ENCODE measurements at regions not wholly inside any gene's neighbourhood (a gene's known extent, or its start where the extent isn't known, plus 50 kb on each side); places are given as distances from the start of the nearest gene placed in this dataset.
"Not testable (repeated sequence)": the region's sequence is repeated elsewhere in the genome, so short reads cannot be mapped to it uniquely, and the experiment has no call there.

- no peak for DNase-seq
These were observed 437.3 kb upstream of the ADAMTSL1 start for GRCh38 chr9:18036422-18037187.

- DNase-seq: no peak
These were observed 436.0 kb upstream of the ADAMTSL1 start for GRCh38 chr9:18037981-18038380.

GRCh38 chr9:18040327-18040726 lies 433.6 kb upstream of the ADAMTSL1 start:
- no peak for DNase-seq

DNA sequence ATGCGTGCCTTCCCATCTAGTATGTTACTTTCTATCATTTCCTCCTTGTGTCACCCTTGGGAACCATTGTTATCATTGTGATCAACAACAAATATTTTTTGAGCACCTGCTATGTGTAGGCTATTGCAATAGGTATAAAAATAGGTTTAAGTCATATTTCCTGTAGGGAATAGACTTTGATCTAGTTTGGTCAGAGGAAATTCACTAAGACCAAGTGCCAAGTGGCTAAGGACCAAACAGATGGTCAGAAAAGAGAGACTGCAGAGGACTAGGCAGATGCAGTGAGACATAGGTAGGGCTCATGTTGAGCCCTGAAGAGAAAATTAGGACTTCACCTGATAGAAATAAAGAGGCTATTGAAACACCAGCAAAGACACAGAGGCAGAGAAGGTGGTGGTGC lies 430.0 kb upstream of the ADAMTSL1 start:
- DNase-seq: no peak

DNA sequence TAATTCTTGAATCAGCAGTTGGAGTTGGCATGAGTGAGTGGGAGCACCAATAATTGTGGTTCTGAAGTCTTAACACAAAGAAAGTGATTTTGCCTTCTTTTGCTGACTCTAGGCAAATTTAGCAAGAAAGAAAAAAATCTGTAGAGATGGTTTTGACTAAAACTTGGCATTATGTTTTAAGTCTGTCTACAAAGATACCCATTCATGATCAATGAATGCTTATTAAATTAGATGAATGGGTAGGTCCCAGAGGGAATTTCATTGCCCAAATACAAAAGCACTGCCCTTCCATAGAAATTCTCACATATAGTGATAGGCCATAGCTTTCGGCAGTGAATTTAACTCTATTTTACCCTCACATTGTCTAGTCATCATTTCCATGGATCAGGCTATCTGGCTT lies 428.6 kb upstream of the ADAMTSL1 start:
- DNase-seq: no peak

DNA sequence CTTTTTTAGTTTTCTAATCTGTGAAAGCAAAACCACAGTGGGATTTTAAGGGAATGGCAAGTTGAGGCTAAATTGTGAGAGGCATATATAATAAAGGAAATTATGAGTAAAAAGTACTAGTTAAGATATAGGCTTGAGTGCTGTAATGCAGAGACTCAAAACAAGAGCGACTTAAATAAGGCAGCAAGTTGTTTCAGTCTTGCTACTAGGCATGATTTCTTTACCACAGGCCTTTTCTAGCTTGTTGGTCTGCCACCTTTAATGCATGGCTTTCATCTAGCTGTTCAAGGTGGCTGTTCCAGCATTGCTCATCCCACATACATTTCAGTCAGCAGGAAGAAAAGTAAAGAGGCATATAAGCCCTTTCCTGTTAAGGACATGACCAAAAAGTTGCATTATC lies 427.9 kb upstream of the ADAMTSL1 start:
- no peak for DNase-seq

DNA sequence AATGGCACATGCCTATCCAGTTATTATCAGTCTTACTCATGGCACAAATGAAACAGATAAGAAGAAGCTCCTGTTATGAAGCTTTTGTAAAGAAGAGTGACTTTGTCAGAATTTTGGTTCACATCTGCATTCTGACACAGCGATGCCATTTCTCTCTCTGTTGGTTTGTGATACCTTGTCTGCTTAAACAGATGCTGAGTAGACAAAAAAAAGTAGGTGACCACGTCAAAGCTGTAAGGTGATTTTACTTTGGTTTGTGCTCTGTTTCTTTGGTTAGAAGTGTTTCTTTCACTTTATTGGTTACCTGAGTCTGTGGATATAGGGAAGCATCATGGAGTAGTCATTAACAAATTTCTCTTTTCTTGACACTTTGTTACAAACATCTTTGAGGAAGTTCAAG lies 422.3 kb upstream of the ADAMTSL1 start:
- no peak for DNase-seq

DNA sequence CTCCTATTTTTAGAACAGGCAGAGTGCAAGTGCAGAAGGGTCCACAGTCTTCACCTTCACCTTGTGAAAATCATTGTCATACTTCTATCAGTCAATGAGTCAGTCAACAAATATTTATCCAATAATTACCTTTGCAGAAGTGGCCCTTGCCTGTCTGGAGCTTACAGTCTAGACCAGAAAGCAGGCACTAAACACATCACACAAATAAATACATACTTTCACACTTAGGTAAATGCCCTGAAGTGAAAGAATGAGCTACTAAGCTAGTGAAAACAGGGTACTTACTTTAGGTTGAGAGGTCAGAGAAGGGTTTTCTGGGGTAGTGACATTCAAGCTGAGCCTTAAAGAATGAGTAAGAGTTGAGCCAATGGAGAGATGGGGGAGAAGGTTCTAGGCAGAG lies 421.9 kb upstream of the ADAMTSL1 start:
- DNase-seq: no peak

DNA sequence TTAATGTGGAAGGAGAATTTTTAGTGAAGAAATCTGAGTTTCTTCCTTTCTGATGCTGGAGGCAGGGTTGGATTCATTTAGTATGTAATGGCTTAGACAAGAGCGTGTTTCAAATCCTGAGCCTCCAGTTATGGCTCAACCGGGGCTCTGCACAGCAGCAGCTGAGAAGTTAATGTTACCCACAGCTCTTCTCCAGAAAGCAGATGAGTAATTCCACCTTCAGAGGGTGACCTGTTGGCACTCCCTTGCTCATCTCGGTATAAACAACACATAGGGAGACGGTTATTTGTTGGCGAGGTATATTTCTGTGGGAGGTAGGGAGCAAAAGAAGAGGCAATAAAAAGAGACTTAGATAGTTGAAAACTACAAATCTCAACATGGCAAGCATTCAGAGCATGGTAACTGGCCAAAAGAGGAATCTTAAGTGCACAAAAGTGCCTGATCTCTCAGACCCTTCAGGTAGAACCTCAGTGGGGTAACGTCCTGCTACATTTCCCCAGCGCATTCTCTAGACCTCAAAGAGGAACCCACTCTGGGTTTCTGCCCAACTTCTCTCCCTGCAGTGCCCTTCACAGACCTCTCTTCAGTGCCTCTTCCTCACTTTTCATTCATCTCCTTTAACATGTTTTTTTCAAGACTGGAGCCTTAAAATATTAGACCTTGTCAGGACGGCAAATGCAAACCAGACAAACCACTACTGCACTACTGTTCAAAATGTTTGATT lies 417.5 kb upstream of the ADAMTSL1 start:
- DNase-seq: no peak

DNA sequence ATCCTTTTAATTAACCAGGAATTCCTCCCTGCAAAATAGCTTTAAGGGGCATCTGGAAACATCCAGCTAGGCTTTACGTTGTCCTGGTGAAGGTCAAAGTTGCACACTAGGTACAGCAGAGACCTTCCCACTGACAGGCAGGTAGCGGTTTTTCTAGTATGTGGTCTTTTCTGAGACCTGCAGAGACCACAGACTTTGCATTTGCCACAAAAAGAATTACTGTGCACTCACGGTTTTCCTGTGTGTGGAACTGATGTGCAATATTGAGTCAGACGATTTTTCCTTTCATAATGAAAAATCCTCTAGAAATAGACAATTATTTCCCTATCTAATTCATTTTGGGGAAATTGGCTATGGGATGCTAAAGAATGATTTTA lies 417.0 kb upstream of the ADAMTSL1 start:
- no peak for DNase-seq

DNA sequence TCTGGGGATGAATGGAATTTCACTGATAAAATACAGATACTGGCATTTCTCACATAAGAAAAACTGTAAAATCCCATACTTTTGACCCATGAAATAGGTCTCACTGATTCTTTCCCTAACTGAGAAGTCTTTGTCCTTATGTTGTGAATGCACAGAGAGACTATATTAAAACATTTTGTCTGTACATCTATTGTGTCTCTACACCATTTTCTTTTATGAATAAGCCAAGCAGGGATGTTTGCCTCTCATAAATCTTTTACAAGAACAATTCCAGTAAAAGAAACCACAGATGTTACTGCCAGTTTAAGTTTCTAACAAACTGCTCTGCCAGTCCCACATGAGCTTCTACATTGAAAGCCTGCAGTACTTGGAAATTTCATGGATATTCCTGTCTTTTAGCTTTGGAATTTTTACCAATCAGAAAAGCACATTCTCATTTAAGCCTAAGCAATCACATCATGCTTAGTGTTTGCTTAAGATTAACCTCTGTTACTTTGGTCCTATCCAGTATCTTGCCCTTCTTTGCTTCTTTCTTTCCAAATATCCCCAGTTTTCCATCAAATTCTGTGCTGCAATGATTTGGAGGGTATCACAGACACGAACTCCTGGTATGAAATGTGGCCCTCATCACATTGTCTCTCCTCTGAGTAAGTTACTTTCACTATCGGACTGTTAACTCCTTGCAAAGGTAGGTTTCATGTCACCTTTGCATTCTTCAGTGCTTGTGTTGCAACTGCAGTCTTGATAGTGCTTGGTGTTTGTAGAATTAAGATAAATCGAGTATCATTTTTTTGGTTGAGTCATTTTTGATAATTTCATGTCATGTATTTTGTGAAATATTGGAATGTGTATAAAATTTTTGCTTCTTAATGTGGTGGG lies 415.1 kb upstream of the ADAMTSL1 start:
- no peak for DNase-seq

- no peak for DNase-seq
These were observed 414.5 kb upstream of the ADAMTSL1 start for GRCh38 chr9:18059447-18059846.

GRCh38 chr9:18060269-18060934 lies 413.6 kb upstream of the ADAMTSL1 start:
- DNase-seq: no peak

DNA sequence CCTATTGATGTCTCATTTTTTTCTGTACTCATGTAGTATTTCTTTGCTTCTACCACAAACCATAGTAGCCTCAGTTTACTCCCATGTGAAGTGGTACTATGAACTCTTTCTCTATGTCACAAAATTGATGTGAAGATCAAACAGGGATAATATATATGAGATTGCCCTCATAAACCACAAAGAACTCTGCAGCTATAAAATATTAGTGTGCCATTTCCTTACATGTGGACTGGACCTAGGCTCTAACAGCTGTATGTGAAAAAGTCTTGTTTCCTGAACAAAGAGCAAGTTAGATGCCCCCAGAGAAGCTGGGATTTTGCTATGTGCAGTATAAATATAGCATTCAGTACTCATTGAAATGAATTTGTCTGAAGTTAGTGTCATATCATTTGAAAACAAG lies 412.6 kb upstream of the ADAMTSL1 start:
- no peak for DNase-seq

DNA sequence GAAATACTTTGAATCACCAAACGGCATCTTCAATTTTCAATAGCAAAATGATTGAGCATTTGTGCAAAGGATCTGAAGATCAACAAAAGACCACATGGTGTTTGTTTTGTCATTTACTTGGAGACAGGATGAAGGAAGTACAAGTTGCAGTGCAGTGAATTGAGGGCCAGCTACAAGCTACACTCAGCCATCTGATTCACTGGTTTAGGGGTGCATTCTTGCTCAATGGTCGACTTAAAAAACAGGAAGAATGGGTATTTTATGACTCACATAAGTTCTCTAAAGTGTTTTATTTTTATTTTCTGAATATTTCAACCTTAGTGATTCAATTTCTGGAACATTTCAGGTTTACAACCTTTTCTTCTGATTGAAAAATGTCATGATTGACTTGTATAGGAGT lies 412.1 kb upstream of the ADAMTSL1 start:
- DNase-seq: no peak

DNA sequence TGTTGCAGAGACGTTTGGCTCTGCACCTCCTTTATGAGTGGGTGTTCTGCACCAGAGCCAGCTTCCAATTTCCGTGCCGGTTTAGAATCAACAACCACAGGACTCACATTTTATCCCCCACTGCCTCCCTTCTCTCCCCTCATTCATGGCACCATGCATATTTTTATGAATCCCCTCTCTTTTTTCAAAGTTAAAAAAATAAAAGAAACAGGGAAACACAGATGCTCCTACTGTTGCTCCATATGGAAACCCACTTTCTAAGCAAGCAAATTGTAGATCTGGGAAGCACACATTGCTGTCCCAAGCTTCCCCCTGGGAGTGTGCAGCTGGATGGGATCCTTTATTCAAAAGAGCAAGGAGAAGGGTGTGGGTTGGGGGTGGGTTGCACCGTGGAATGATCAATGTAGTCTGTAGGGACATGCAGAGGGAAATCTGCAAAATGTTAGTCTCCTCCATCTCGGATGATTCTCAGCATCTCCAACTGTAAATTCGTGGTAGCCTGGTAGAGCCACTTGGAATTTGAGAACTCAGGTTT lies 410.0 kb upstream of the ADAMTSL1 start:
- no peak for DNase-seq

DNA sequence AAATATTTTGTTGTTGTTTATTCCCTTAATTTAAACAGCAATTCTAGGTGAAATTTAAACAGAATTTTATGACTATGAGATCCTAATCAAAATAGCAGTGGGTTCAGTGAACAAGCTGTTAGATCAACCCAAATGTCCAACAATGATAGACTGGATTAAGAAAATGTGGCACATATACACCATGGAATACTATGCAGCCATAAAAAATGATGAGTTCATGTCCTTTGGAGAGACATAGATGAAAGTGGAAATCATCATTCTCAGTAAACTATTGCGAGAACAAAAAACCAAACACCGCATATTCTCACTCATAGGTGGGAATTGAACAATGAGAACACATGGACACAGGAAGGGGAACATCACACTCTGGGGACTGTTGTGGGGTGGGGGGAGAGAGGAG lies 407.3 kb upstream of the ADAMTSL1 start:
- DNase-seq: not testable (repeated sequence)

- no peak for DNase-seq
These were observed 406.3 kb upstream of the ADAMTSL1 start for GRCh38 chr9:18067548-18068120.

- no peak for DNase-seq
These were observed 405.1 kb upstream of the ADAMTSL1 start for GRCh38 chr9:18068900-18069299.

- no peak for DNase-seq
These were observed 402.3 kb upstream of the ADAMTSL1 start for GRCh38 chr9:18071651-18072060.

- no peak for DNase-seq
These were observed 401.0 kb upstream of the ADAMTSL1 start for GRCh38 chr9:18073002-18073401.

DNA sequence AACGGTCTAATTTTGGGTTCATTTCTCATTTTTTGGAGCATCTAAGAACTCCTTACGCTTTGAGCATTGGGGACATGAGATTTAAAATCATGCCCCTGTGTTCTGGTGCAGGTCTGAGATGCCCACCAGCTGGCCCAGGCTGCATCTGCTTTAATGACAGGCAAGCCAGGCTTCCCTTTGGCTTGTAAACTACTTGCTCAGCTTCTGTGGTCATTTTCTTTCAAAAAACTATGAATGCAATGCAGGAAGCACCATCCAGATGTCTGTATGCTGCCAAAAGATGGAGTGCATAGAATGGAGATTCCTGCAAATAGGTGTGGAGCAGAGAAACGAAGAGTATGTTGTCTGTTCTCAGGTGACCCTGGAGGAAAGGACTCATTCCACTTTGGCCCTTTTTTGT lies 399.9 kb upstream of the ADAMTSL1 start:
- DNase-seq: no peak
